Natural killer cell (primary cell): ENCODE measurements at regions not wholly inside any gene's neighbourhood (a gene's known extent, or its start where the extent isn't known, plus 50 kb on each side); places are given as distances from the start of the nearest gene placed in this dataset.
A peak's percentile ranks its signal among the peaks of the same experiment; 100 is the strongest.

Source experiments
- ATAC-seq, 3 donors: fragments of 150-1000 bp in 2 of 3; fragments of 200-7000 bp in 1 of 3; cut with Tn5 transposase; 1 replicate in 1 of 3; 2 replicates in 2 of 3; pipeline ENCODE4 v1.10.0; 2021; ENCODE audit warnings: mild to moderate bottlenecking in 2 of 3, moderate library complexity in 2 of 3
- DNase-seq, 2 donors: peaks; one replicate each; pipeline versions ENCODE4 v3.0.0 to v3.0.0-alpha.2; 2013 to 2021; ENCODE audit warnings: mixed read lengths in 1 of 2
- H3K27ac ChIP-seq: one replicate; pipeline ENCODE4 v1.5.1; 2013; ENCODE audit warnings: mild to moderate bottlenecking, low read length
- H3K27me3 ChIP-seq: one replicate; pipeline ENCODE4 v1.6.1; 2013; ENCODE audit warnings: low read length; ENCODE audit not compliant: control insufficient read depth, insufficient read depth
- H3K36me3 ChIP-seq: one replicate; pipeline ENCODE4 v1.6.1; 2013; ENCODE audit warnings: low read length; ENCODE audit not compliant: control insufficient read depth, insufficient read depth
- H3K4me1 ChIP-seq: one replicate; pipeline ENCODE4 v1.6.1; 2013; ENCODE audit warnings: low read length; ENCODE audit not compliant: control insufficient read depth, insufficient read depth
- H3K4me3 ChIP-seq: one replicate; pipeline ENCODE4 v1.5.1; 2013; ENCODE audit warnings: low read length
- H3K9me3 ChIP-seq: one replicate; pipeline ENCODE4 v1.6.1; 2013; ENCODE audit warnings: low read length; ENCODE audit not compliant: control insufficient read depth, insufficient read depth
- H3K27ac Mint-ChIP-seq, 2 donors: one replicate each; pipeline ENCODE4 v1.8.0; 2022; ENCODE audit warnings: mild to moderate bottlenecking in 2 of 2, mixed read lengths in 2 of 2, moderate library complexity in 1 of 2
- H3K27me3 Mint-ChIP-seq, 2 donors: one replicate each; pipeline ENCODE4 v1.8.0; 2022; ENCODE audit warnings: low read depth in 2 of 2, mixed read lengths in 2 of 2
- H3K36me3 Mint-ChIP-seq: one replicate; pipeline ENCODE4 v1.8.0; 2022; ENCODE audit warnings: mixed read lengths
- H3K4me1 Mint-ChIP-seq, 2 donors: one replicate each; pipeline ENCODE4 v1.8.0; 2022; ENCODE audit warnings: mixed read lengths in 2 of 2
- H3K4me3 Mint-ChIP-seq: one replicate; pipeline ENCODE4 v1.8.0; 2022; ENCODE audit warnings: mild to moderate bottlenecking, moderate library complexity, mixed read lengths
- H3K9me3 Mint-ChIP-seq, 2 donors: one replicate each; pipeline ENCODE4 v1.8.0; 2022; ENCODE audit warnings: mixed read lengths in 2 of 2
- WGBS: methylation state at CpG from one replicate; pipeline ENCODE4 v1.1.7; 2013; ENCODE audit warnings: missing lambda C conversion rate; ENCODE audit not compliant: insufficient coverage; 5-methylcytosine and 5-hydroxymethylcytosine counted together
- intact Hi-C: fragments of 100-400 bp; cut with micrococcal nuclease; formaldehyde crosslinking; loops from one replicate; pipeline ENCODE4 v1.14.2; 2022
- TF ChIP-seq, protein P1 (sequence below): fragments of 200-600 bp; IDR thresholded peaks from one replicate; pipeline ENCODE4 v1.8.0; 2022; ENCODE audit warnings: antibody characterized with exemption

DNA sequence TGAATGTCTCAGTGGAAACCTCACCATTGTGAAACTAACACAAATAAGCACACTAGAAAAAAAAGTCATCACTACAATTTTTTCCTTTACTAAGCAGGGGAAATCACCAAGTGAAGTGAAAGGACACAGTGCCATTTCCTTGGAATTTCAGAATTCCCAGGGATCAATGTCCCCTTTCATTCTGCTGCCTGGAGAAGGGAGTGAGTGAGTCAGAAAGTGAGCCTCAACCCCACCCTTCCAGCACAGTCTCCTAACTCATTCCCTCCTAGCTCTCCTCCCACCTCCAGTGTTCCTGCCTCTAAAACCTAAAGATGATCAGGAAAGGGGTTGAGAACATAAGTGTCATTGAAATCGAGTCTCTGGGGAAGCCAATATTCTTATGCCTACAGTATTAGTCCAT lies 608.5 kb downstream of the RNF144A start:
- peaks cover 8% of the 10 kb centered on the region for H3K9me3 ChIP-seq
- no peaks in the 10 kb centered on the region for H3K4me1 ChIP-seq
- Mint-ChIP-seq H3K4me1 (no peaks in the 10 kb centered on the region), H3K36me3 (no peaks in the 10 kb centered on the region), H3K9me3 (peaks cover 0 to 3% of the 10 kb centered on the region in 2 donors), H3K4me3 (no peak overlapping the region), H3K27ac (no peak overlapping the region), H3K27me3 (peaks cover 0 to 8% of the 10 kb centered on the region in 2 donors)
- intact Hi-C loops = no loop called here
- no peak overlapping the region for H3K27ac ChIP-seq
- no peaks in the 10 kb centered on the region for H3K27me3 ChIP-seq
- no peak overlapping the region for H3K4me3 ChIP-seq
- no peak for ATAC-seq
- H3K36me3 ChIP-seq = no peaks in the 10 kb centered on the region
- TF ChIP-seq, protein P1, sequence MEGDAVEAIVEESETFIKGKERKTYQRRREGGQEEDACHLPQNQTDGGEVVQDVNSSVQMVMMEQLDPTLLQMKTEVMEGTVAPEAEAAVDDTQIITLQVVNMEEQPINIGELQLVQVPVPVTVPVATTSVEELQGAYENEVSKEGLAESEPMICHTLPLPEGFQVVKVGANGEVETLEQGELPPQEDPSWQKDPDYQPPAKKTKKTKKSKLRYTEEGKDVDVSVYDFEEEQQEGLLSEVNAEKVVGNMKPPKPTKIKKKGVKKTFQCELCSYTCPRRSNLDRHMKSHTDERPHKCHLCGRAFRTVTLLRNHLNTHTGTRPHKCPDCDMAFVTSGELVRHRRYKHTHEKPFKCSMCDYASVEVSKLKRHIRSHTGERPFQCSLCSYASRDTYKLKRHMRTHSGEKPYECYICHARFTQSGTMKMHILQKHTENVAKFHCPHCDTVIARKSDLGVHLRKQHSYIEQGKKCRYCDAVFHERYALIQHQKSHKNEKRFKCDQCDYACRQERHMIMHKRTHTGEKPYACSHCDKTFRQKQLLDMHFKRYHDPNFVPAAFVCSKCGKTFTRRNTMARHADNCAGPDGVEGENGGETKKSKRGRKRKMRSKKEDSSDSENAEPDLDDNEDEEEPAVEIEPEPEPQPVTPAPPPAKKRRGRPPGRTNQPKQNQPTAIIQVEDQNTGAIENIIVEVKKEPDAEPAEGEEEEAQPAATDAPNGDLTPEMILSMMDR = no peak
- WGBS = 67% methylated on average over 1 of the region's 1 CpG
- DNase-seq = no peak

DNA sequence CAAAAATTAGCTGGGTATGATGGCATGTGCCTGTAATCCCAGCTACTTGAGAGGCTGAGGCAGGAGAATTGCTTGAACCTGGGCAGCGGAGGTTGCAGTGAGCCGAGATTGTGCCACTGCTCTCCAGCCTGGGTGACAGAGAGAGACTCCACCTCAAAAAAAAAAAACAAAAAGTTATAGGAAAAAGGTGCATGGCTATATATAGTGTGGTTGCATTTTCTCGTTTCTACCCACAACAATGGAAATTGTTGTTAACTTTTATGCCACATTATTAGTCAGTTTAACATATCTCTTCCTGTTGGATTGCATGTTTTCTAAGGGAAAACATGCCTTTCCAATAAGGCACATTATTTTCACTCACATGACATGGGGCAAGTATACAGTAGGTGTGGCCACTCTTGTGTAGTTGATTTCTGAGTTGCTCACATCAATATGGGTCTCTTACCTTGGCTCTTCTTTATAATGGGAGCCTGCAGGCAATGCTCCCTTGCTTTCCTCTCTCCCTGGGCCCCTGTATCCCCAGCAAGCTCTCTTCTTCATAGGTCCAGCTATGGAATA lies 610.0 kb downstream of the RNF144A start:
- DNase-seq (no peak), ATAC-seq (no peak)
- no peaks in the 10 kb centered on the region for H3K36me3 ChIP-seq
- Mint-ChIP-seq H3K27ac (no peak overlapping the region), H3K9me3 (peaks cover 0 to 6% of the 10 kb centered on the region in 2 donors), H3K27me3 (peaks cover 0 to 8% of the 10 kb centered on the region in 2 donors), H3K4me3 (no peak overlapping the region), H3K4me1 (no peaks in the 10 kb centered on the region), H3K36me3 (peaks cover 10% of the 10 kb centered on the region)
- 100% methylated on average over 2 of the region's 3 CpGs for WGBS
- H3K27me3 ChIP-seq = no peaks in the 10 kb centered on the region
- TF ChIP-seq, protein P1 = no peak
- H3K9me3 ChIP-seq = peaks cover 15% of the 10 kb centered on the region
- no peak overlapping the region for H3K4me3 ChIP-seq
- no peaks in the 10 kb centered on the region for H3K4me1 ChIP-seq
- H3K27ac ChIP-seq = no peak overlapping the region
- intact Hi-C loops = no loop called here

DNA sequence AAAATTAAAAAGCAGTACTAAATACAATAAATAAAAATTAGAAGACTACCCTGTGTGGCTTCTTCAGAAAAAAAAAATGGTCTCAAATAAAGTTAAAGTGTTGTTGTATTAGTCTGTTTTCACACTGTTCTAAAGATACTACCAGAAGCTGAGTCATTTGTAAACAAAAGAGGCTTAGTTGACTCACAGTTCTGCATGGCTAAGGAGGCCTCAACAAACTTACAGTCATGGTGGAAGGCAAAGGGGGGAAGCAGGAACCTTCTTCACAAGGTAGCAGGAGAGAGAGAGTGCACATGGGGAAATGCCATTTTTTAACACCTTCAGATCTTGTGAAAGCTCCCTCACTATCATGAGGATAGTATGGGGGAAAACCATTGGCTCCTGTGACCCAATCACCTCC lies 612.8 kb downstream of the RNF144A start:
- peaks cover 10% of the 10 kb centered on the region for H3K36me3 Mint-ChIP-seq
- intact Hi-C loops = no loop called here

More for the DNA sequence above, 612.8 kb downstream of the RNF144A start:
- H3K27ac Mint-ChIP-seq = no peak overlapping the region
- no peaks in the 10 kb centered on the region for H3K36me3 ChIP-seq
- TF ChIP-seq, protein P1 = no peak
- peaks cover 15% of the 10 kb centered on the region for H3K9me3 ChIP-seq
- no peak overlapping the region for H3K4me3 ChIP-seq
- ATAC-seq (peak in 1 of 3 donors; percentile 38), DNase-seq (no peak)
- H3K27me3 ChIP-seq = no peaks in the 10 kb centered on the region
- H3K4me1 Mint-ChIP-seq = no peaks in the 10 kb centered on the region
- H3K4me3 Mint-ChIP-seq = no peak overlapping the region
- H3K4me1 ChIP-seq = no peaks in the 10 kb centered on the region
- H3K9me3 Mint-ChIP-seq = peaks cover 0 to 6% of the 10 kb centered on the region in 2 donors
- H3K27ac ChIP-seq = no peak overlapping the region
- peaks cover 0 to 4% of the 10 kb centered on the region in 2 donors for H3K27me3 Mint-ChIP-seq
